GM23338 (cell line): ENCODE measurements at regions not wholly inside any gene's neighbourhood (a gene's known extent, or its start where the extent isn't known, plus 50 kb on each side); places are given as distances from the start of the nearest gene placed in this dataset.

ENCODE experiments used
- CREB1 ChIP-seq: fragments of 250-450 bp; sonication (Bioruptor Pico); IDR thresholded peaks from 2 replicates; pipeline ENCODE4 v1.5.0; 2020; ENCODE audit warnings: low read depth, mild to moderate bottlenecking, moderate library complexity
- CTCF ChIP-seq, 2 experiments: fragments of 200-600 bp in 1 of 2; sonication (generic) in 1 of 2; conservative IDR thresholded peaks; 2 replicates each; pipeline versions ENCODE4 v1.5.1 to v1.6.1; 2016 to 2017; ENCODE audit warnings: antibody characterized with exemption in 2 of 2, low read depth in 2 of 2, mild to moderate bottlenecking in 2 of 2, moderate library complexity in 1 of 2
- EZH2 ChIP-seq: fragments of 200-600 bp; sonication (generic); IDR thresholded peaks from one replicate; pipeline ENCODE4 v1.8.0; 2017; ENCODE audit warnings: antibody characterized with exemption, mild to moderate bottlenecking, low read depth; ENCODE audit not compliant: unreplicated experiment
- EZH2phosphoT487 ChIP-seq: fragments of 200-600 bp; sonication (generic); IDR thresholded peaks from one replicate; pipeline ENCODE4 v1.8.1; 2018; ENCODE audit warnings: antibody characterized with exemption; ENCODE audit not compliant: unreplicated experiment
- JUNB ChIP-seq: IDR thresholded peaks from one replicate; pipeline ENCODE4 v1.6.1; 2016; ENCODE audit warnings: antibody characterized with exemption; ENCODE audit not compliant: unreplicated experiment
- POLR2AphosphoS5 ChIP-seq: IDR thresholded peaks from 2 replicates; pipeline ENCODE4 v1.6.1; 2016; ENCODE audit warnings: antibody characterized with exemption, low read depth
- REST ChIP-seq: IDR thresholded peaks from one replicate; pipeline ENCODE4 v1.6.1; 2018; ENCODE audit warnings: antibody characterized with exemption; ENCODE audit not compliant: unreplicated experiment
- STAT1 ChIP-seq: IDR thresholded peaks from one replicate; pipeline ENCODE4 v1.6.1; 2016; ENCODE audit warnings: antibody characterized with exemption; ENCODE audit not compliant: unreplicated experiment
- ZNF331 ChIP-seq: fragments of 250-450 bp; sonication (Bioruptor Pico); IDR thresholded peaks from 2 replicates; pipeline ENCODE4 v1.5.0; 2020; ENCODE audit warnings: low read depth, mild to moderate bottlenecking, moderate library complexity

- TF ChIP-seq CTCF (conservative IDR thresholded peaks at IDR 0.05; ENCODE audit: low read depth in 2 of 2) (no peak), POLR2AphosphoS5 (no peak), EZH2 (no peak), REST (no peak), CREB1 (no peak), JUNB (no peak), STAT1 (no peak), ZNF331 (no peak), EZH2phosphoT487 (no peak)
Measured at GRCh38 chr7:152923711-152924110, 164.2 kb downstream of the ACTR3B start.
